K562 (cell line): ENCODE measurements at regions not wholly inside any gene's neighbourhood (a gene's known extent, or its start where the extent isn't known, plus 50 kb on each side); places are given as distances from the start of the nearest gene placed in this dataset.

Source experiments
- ATAC-seq: fragments of 200-7000 bp; cut with Tn5 transposase; 3 replicates; pipeline ENCODE4 v1.9.1; 2020; ENCODE audit warnings: moderate library complexity
- BruUV-seq: library from RNA; stranded (reverse); fragments of 400-500 nt; replicated peaks from 2 replicates; lab custom pipeline; 2021; lab: Mats Ljungman, UMichigan
- CTCF ChIA-PET: fragments of 300-600 bp; formaldehyde crosslinking; extraction: SDS; loops from one replicate; lab custom pipeline; 2021; ENCODE audit warnings: low intra/inter-chr PET ratio; lab: Yijun Ruan, JAX
- POLR2A ChIA-PET: fragments of 300-600, 350-650 bp; sonication (Branson Sonifier 250); formaldehyde crosslinking; extraction: SDS; loops from one replicate; lab custom pipeline; 2021; ENCODE audit warnings: antibody characterized with exemption, inconsistent platforms; lab: Yijun Ruan, JAX
- DNase-seq, 4 experiments: peaks; one replicate each; pipeline versions ENCODE4 v3.0.0 to v3.0.0-alpha.2; 2011 to 2018; ENCODE audit warnings: low spot score in 3 of 4, mixed read lengths in 3 of 4; ENCODE audit errors: extremely low read depth in 1 of 4
- FAIRE-seq: peaks from 2 replicates; lab custom pipeline; 2011; peaks lifted over from hg19 to GRCh38; lab: Jason Lieb, UNC
- H2AFZ ChIP-seq: 2 replicates; pipeline ENCODE4 v1.6.0; 2011; ENCODE audit warnings: low read depth, low read length, control low read depth, inconsistent platforms
- H3K27ac ChIP-seq: fragments of 200-600 bp; 3 replicates; pipeline ENCODE4 v1.8.0; 2011; ENCODE audit warnings: low read depth, mild to moderate bottlenecking, control low read depth, inconsistent platforms, low read length, moderate library complexity, mixed read lengths; ENCODE audit errors: extremely low read depth
- H3K27me3 ChIP-seq, 2 experiments: fragments of 300-600 bp in 1 of 2; 2 replicates in 1 of 2; 3 replicates in 1 of 2; pipeline versions ENCODE4 v1.6.0 to v1.8.0; 2011; ENCODE audit warnings: inconsistent platforms in 2 of 2, low read length in 2 of 2, mild to moderate bottlenecking in 1 of 2, mixed read lengths in 1 of 2, moderate library complexity in 1 of 2; ENCODE audit not compliant: control insufficient read depth in 2 of 2, insufficient read depth in 2 of 2
- H3K36me3 ChIP-seq: fragments of 300-600 bp; 3 replicates; pipeline ENCODE4 v1.8.0; 2011; ENCODE audit warnings: mild to moderate bottlenecking, low read length, inconsistent platforms; ENCODE audit not compliant: control insufficient read depth, insufficient read depth
- H3K4me1 ChIP-seq, 2 experiments: fragments of 200-600 bp in 1 of 2; replicated peaks in 1 of 2; 2 replicates in 1 of 2; 3 replicates in 1 of 2; pipeline versions ENCODE4 v1.5.1 to v1.8.0; 2011; ENCODE audit warnings: inconsistent platforms in 2 of 2, low read length in 2 of 2, mild to moderate bottlenecking in 1 of 2, mixed read lengths in 1 of 2, moderate library complexity in 1 of 2; ENCODE audit not compliant: control insufficient read depth in 2 of 2, insufficient read depth in 2 of 2
- H3K4me2 ChIP-seq: 2 replicates; pipeline ENCODE4 v1.6.1; 2011; ENCODE audit warnings: low read length, control low read depth, inconsistent platforms, mixed read lengths; ENCODE audit not compliant: insufficient read depth
- H3K4me3 ChIP-seq: fragments of 200-600 bp; sonication (generic), shearing (Covaris generic); 2 replicates; pipeline ENCODE4 v1.5.1; 2016; ENCODE audit warnings: control low read depth, inconsistent platforms
- H3K79me2 ChIP-seq: fragments of 200-600 bp; 3 replicates; pipeline ENCODE4 v1.8.0; 2011; ENCODE audit warnings: low read length, inconsistent platforms; ENCODE audit not compliant: control insufficient read depth, insufficient read depth
- H3K9ac ChIP-seq, 2 experiments: 2 replicates each; pipeline versions ENCODE4 v1.6.0 to v1.6.1; 2011; ENCODE audit warnings: low read depth in 2 of 2, low read length in 2 of 2, control low read depth in 1 of 2, inconsistent platforms in 1 of 2, mild to moderate bottlenecking in 1 of 2, mixed read lengths in 1 of 2; ENCODE audit not compliant: insufficient read depth in 1 of 2
- H3K9me1 ChIP-seq: one replicate; pipeline ENCODE4 v1.6.0; 2011; ENCODE audit warnings: inconsistent platforms, mild to moderate bottlenecking, low read length, moderate library complexity; ENCODE audit not compliant: control insufficient read depth, insufficient read depth
- H3K9me3 ChIP-seq: replicated peaks from 2 replicates; pipeline ENCODE4 v1.5.1; 2011; ENCODE audit warnings: low read depth, low read length, inconsistent platforms; ENCODE audit not compliant: control insufficient read depth, insufficient read depth
- H4K20me1 ChIP-seq: replicated peaks from 2 replicates; pipeline ENCODE4 v1.6.1; 2011; ENCODE audit warnings: low read length, inconsistent platforms, mixed read lengths; ENCODE audit not compliant: control insufficient read depth, insufficient read depth
- CHD2 ChIP-seq: IDR thresholded peaks from 2 replicates; pipeline ENCODE4 v1.6.1; 2011; ENCODE audit warnings: low read depth, low read length
- KLF1 ChIP-seq: fragments of 450-650 bp; IDR thresholded peaks from 2 replicates; pipeline ENCODE4 v1.6.1; 2016; ENCODE audit warnings: missing genetic modification characterization, missing compliant biosample characterization
- LARP7 ChIP-seq: fragments of 450-650 bp; IDR thresholded peaks from 2 replicates; pipeline ENCODE4 v1.6.1; 2016
- MAFF ChIP-seq: IDR thresholded peaks from 2 replicates; pipeline ENCODE4 v1.6.1; 2012; ENCODE audit warnings: low read length, improper control_type of control experiment
- PHF20 ChIP-seq: fragments of 450-650 bp; IDR thresholded peaks from 2 replicates; pipeline ENCODE4 v1.6.1; 2018; ENCODE audit not compliant: partially characterized antibody
- PRMT5 ChIP-seq: sonication (generic); formaldehyde crosslinking; IDR thresholded peaks from 2 replicates; pipeline ENCODE4 v1.5.0; 2020; ENCODE audit warnings: missing genetic modification reagents
- PYGO2 ChIP-seq: fragments of 450-650 bp; IDR thresholded peaks from 2 replicates; pipeline ENCODE4 v1.6.1; 2016; ENCODE audit warnings: mild to moderate bottlenecking, missing genetic modification characterization, moderate library complexity, missing compliant biosample characterization
- SMARCC2 ChIP-seq: fragments of 450-650 bp; IDR thresholded peaks from 2 replicates; pipeline ENCODE4 v1.6.1; 2017; ENCODE audit warnings: antibody characterized with exemption, moderate library complexity, mild to moderate bottlenecking, low read depth
- SOX6 ChIP-seq: fragments of 450-650 bp; IDR thresholded peaks from 2 replicates; pipeline ENCODE4 v1.6.1; 2014; ENCODE audit warnings: mild to moderate bottlenecking
- ZFP91 ChIP-seq: sonication (generic); formaldehyde crosslinking; IDR thresholded peaks from 2 replicates; pipeline ENCODE4 v1.8.0; 2022; ENCODE audit warnings: mild to moderate bottlenecking, missing genetic modification reagents
- ZNF431 ChIP-seq: sonication (generic); formaldehyde crosslinking; IDR thresholded peaks from 2 replicates; pipeline ENCODE4 v1.8.0; 2022; ENCODE audit warnings: mild to moderate bottlenecking, missing genetic modification reagents
- ZNF511 ChIP-seq: sonication (generic); formaldehyde crosslinking; IDR thresholded peaks from 2 replicates; pipeline ENCODE4 v1.8.0; 2022; ENCODE audit warnings: mild to moderate bottlenecking, missing genetic modification reagents
- ZNF583 ChIP-seq: fragments of 250-450 bp; sonication (Bioruptor Pico); IDR thresholded peaks from 2 replicates; pipeline ENCODE4 v1.4.0; 2020
- WGBS: fragments of 100-300 bp; shearing (Covaris generic); methylation state at CpG from one replicate; pipeline ENCODE4 v1.1.6; 2016; ENCODE audit warnings: low coverage, mixed read lengths; ENCODE audit not compliant: insufficient coverage; ENCODE audit errors: missing lambda C conversion rate; 5-methylcytosine and 5-hydroxymethylcytosine counted together
- in situ Hi-C: fragments of 300-500 bp; cut with MboI; formaldehyde crosslinking; loops from 4 replicates; pipeline ENCODE4 v1.15.0; 2018; ENCODE audit warnings: inconsistent platforms, mixed read lengths
- intact Hi-C: fragments of 100-400 bp; cut with micrococcal nuclease; formaldehyde crosslinking; loops from 2 replicates; pipeline ENCODE4 v1.14.2; 2022

- H4K20me1 ChIP-seq, result no peaks in the 10 kb centered on the region
- no peak for TF ChIP-seq ZFP91 (CRISPR knock-in tag)
- TF ChIP-seq CHD2, result no peak
- TF ChIP-seq KLF1, result no peak
- TF ChIP-seq ZNF431 (CRISPR knock-in tag), result no peak
- no peak for TF ChIP-seq PHF20
- TF ChIP-seq ZNF583, result no peak
- no peak for TF ChIP-seq ZNF511 (CRISPR knock-in tag)
- TF ChIP-seq PYGO2 (tag), result no peak
- no peak for TF ChIP-seq PRMT5 (CRISPR knock-in tag)
- TF ChIP-seq SMARCC2, result no peak
- no peak for TF ChIP-seq MAFF
- no peak for TF ChIP-seq LARP7
- no peak for TF ChIP-seq SOX6
- TF ChIP-seq, all 486 proteins: peak for 0
- Histone ChIP-seq H3K4me3 (no peak overlapping the region), H3K9ac (no peak overlapping the region), H3K27ac (no peak overlapping the region), H3K9me3 (peaks cover 3% of the 10 kb centered on the region; the same call in 1 of the 2 replicates), H3K79me2 (no peaks in the 10 kb centered on the region), H2AFZ (no peak overlapping the region), H3K9me1 (no peaks in the 10 kb centered on the region), H3K36me3 (no peaks in the 10 kb centered on the region), H3K4me2 (no peak overlapping the region), H3K4me1 (no peaks in the 10 kb centered on the region), H3K27me3 (peaks cover 12 to 19% of the 10 kb centered on the region in 2 experiments; a peak in 3 of 5 replicates)
- no TSS peak for BruUV-seq
- intact Hi-C loops, result no loop called here
- FAIRE-seq, result no peak
- DNase-seq, result no peak
- ChIA-PET CTCF (no interaction called here), POLR2A (no interaction called here)
- 0% methylated on average over 6 of the region's 7 CpGs for WGBS
- no peak for ATAC-seq
- in situ Hi-C loops, result no loop called here
Measured at GRCh38 chr9:68609901-68610415, 69.3 kb upstream of the TMEM252 start.
